Keratinocyte (primary cell): ENCODE measurements at regions not wholly inside any gene's neighbourhood (a gene's known extent, or its start where the extent isn't known, plus 50 kb on each side); places are given as distances from the start of the nearest gene placed in this dataset.
A peak's percentile ranks its signal among the peaks of the same experiment; 100 is the strongest.

Source experiments
- DNase-seq: peaks from one replicate; pipeline ENCODE4 v3.0.0-alpha.2; 2011; ENCODE audit warnings: low read depth, missing footprints, low spot score
- FAIRE-seq: peaks from 2 replicates; lab custom pipeline; 2011; peaks lifted over from hg19 to GRCh38; lab: Jason Lieb, UNC
- H2AFZ ChIP-seq: 2 replicates; pipeline ENCODE4 v1.6.0; 2012; ENCODE audit warnings: low read length, control low read depth, inconsistent platforms; ENCODE audit not compliant: control insufficient read depth
- H3K27ac ChIP-seq: 2 replicates; pipeline ENCODE4 v1.5.1; 2011; ENCODE audit warnings: low read length; ENCODE audit not compliant: control insufficient read depth, insufficient read depth
- H3K27me3 ChIP-seq: 3 replicates; pipeline ENCODE4 v1.6.0; 2011; ENCODE audit warnings: low read length; ENCODE audit not compliant: control insufficient read depth, insufficient read depth; ENCODE audit errors: extremely low read depth
- H3K36me3 ChIP-seq, 2 experiments: 2 replicates in 1 of 2; 3 replicates in 1 of 2; pipeline ENCODE4 v1.5.1; 2011; ENCODE audit warnings: low read length in 2 of 2, mild to moderate bottlenecking in 1 of 2; ENCODE audit not compliant: control insufficient read depth in 2 of 2, insufficient read depth in 2 of 2; ENCODE audit errors: extremely low read depth in 1 of 2
- H3K4me1 ChIP-seq: 3 replicates; pipeline ENCODE4 v1.5.1; 2011; ENCODE audit warnings: low read length; ENCODE audit not compliant: control insufficient read depth, insufficient read depth; ENCODE audit errors: extremely low read depth
- H3K4me2 ChIP-seq: 3 replicates; pipeline ENCODE4 v1.6.0; 2011; ENCODE audit warnings: low read depth, low read length; ENCODE audit not compliant: control insufficient read depth, insufficient read depth; ENCODE audit errors: extremely low read depth
- H3K4me3 ChIP-seq, 3 experiments: fragments of 200-600 bp in 1 of 3; sonication (generic) in 1 of 3; 2 replicates in 2 of 3; 3 replicates in 1 of 3; pipeline ENCODE4 v1.5.1; 2011 to 2016; ENCODE audit warnings: low read length in 3 of 3, mild to moderate bottlenecking in 3 of 3, control low read depth in 2 of 3, inconsistent platforms in 1 of 3, low read depth in 1 of 3, mixed read lengths in 1 of 3, mixed run types in 1 of 3, moderate library complexity in 1 of 3; ENCODE audit not compliant: control insufficient read depth in 2 of 3, insufficient read depth in 2 of 3; ENCODE audit errors: extremely low read depth in 1 of 3
- H3K79me2 ChIP-seq: 2 replicates; pipeline ENCODE4 v1.6.0; 2012; ENCODE audit warnings: low read length; ENCODE audit not compliant: control insufficient read depth, insufficient read depth
- H3K9ac ChIP-seq: 3 replicates; pipeline ENCODE4 v1.6.0; 2011; ENCODE audit warnings: low read length; ENCODE audit not compliant: control insufficient read depth, insufficient read depth; ENCODE audit errors: extremely low read depth
- H3K9me1 ChIP-seq: 3 replicates; pipeline ENCODE4 v1.6.0; 2011; ENCODE audit warnings: low read length; ENCODE audit not compliant: control insufficient read depth, insufficient read depth; ENCODE audit errors: extremely low read depth
- H3K9me3 ChIP-seq: 2 replicates; pipeline ENCODE4 v1.5.1; 2012; ENCODE audit warnings: low read depth, low read length; ENCODE audit not compliant: control insufficient read depth
- H4K20me1 ChIP-seq: 3 replicates; pipeline ENCODE4 v1.6.0; 2011; ENCODE audit warnings: low read length; ENCODE audit not compliant: control insufficient read depth, insufficient read depth; ENCODE audit errors: extremely low read depth
- CTCF ChIP-seq, 3 experiments: IDR thresholded peaks in 1 of 3; conservative IDR thresholded peaks in 1 of 3; optimal IDR thresholded peaks in 1 of 3; 2 replicates in 2 of 3; 3 replicates in 1 of 3; pipeline versions ENCODE3 to v1.5.1; 2011; ENCODE audit warnings: low read length in 3 of 3, mild to moderate bottlenecking in 3 of 3, moderate library complexity in 2 of 3, control low read depth in 1 of 3, inconsistent platforms in 1 of 3; ENCODE audit not compliant: insufficient read depth in 2 of 3; ENCODE audit errors: extremely low read depth in 1 of 3
- EZH2 ChIP-seq: IDR thresholded peaks from one replicate; pipeline ENCODE4 v1.6.1; 2012; ENCODE audit warnings: inconsistent platforms, mild to moderate bottlenecking, low read length, moderate library complexity
- dilution Hi-C: fragments of 300-500 bp; cut with MboI; formaldehyde crosslinking; loops from one replicate; pipeline ENCODE4 v1.7.0; 2020; ENCODE audit warnings: low sequenced_read_pairs; ENCODE audit not compliant: extremely low pct_ligation_motif_present

- Histone ChIP-seq H3K4me3 (no peak overlapping the region), H3K4me2 (no peak overlapping the region), H4K20me1 (no peaks in the 10 kb centered on the region), H3K27ac (no peak overlapping the region), H3K79me2 (no peaks in the 10 kb centered on the region), H2AFZ (no peak overlapping the region), H3K4me1 (peaks cover 22% of the 10 kb centered on the region), H3K9me3 (peaks cover 2% of the 10 kb centered on the region), H3K9me1 (no peaks in the 10 kb centered on the region), H3K36me3 (no peaks in the 10 kb centered on the region), H3K9ac (no peak overlapping the region), H3K27me3 (peaks cover 7% of the 10 kb centered on the region)
- DNase-seq (no peak), FAIRE-seq (no peak)
- dilution Hi-C loops = no loop called here
- TF ChIP-seq CTCF (optimal IDR thresholded peaks at IDR 0.05 in 1 of 3, IDR thresholded peaks at IDR 0.05 in 1 of 3, conservative IDR thresholded peaks at IDR 0.05 in 1 of 3; ENCODE audit: extremely low read depth in 1 of 3, insufficient read depth in 2 of 3, low read length in 3 of 3) (no peak), EZH2 (no peak)
Measured at GRCh38 chr2:120932881-120933280, 197.2 kb downstream of the GLI2 start.

GRCh38 chr2:120933693-120934573 lies 198.3 kb downstream of the GLI2 start:
- Histone ChIP-seq H3K9ac (no peak overlapping the region), H4K20me1 (no peaks in the 10 kb centered on the region), H3K4me2 (peak overlapping the region; percentile 22), H3K79me2 (no peaks in the 10 kb centered on the region), H3K36me3 (no peaks in the 10 kb centered on the region), H3K9me1 (no peaks in the 10 kb centered on the region), H3K27ac (no peak overlapping the region), H3K27me3 (no peaks in the 10 kb centered on the region), H3K4me1 (peaks cover 23% of the 10 kb centered on the region), H3K9me3 (peaks cover 2% of the 10 kb centered on the region), H3K4me3 (no peak overlapping the region), H2AFZ (no peak overlapping the region)
- TF ChIP-seq CTCF (optimal IDR thresholded peaks at IDR 0.05 in 1 of 3, IDR thresholded peaks at IDR 0.05 in 1 of 3, conservative IDR thresholded peaks at IDR 0.05 in 1 of 3; ENCODE audit: extremely low read depth in 1 of 3, insufficient read depth in 2 of 3, low read length in 3 of 3) (no peak), EZH2 (no peak)
- DNase-seq = no peak
- dilution Hi-C loops = no loop called here
- FAIRE-seq = no peak
